Glomerular visceral epithelial cell (primary cell): ENCODE measurements at regions not wholly inside any gene's neighbourhood (a gene's known extent, or its start where the extent isn't known, plus 50 kb on each side); places are given as distances from the start of the nearest gene placed in this dataset.
A peak's percentile ranks its signal among the peaks of the same experiment; 100 is the strongest.
"Not testable (repeated sequence)": the region's sequence is repeated elsewhere in the genome, so short reads cannot be mapped to it uniquely, and the experiment has no call there.

Source experiments
- DNase-seq: peaks from one replicate; pipeline ENCODE4 v3.0.0-alpha.2; 2016; ENCODE audit errors: extremely low spot score

DNA sequence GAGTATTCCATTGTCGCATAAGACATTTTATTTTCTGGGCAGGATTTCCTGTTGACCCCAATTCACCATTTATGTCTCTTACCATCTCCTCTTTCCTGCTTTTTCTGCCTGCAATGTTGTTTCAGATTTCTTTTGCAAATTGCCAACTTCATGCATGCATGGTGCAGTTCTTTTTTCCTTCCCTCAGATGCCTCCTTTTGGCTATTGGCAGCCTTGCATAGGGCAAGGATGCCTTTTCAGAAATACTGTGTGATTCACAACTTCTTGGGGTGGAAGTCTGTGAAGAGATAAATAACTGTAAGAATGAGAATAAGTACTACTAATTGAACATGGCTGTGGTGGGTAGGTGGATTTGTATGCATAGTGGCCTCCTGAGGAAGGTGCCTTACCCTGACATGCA, 116.7 kb downstream of the SOX4 start:
- no peak for DNase-seq

DNA sequence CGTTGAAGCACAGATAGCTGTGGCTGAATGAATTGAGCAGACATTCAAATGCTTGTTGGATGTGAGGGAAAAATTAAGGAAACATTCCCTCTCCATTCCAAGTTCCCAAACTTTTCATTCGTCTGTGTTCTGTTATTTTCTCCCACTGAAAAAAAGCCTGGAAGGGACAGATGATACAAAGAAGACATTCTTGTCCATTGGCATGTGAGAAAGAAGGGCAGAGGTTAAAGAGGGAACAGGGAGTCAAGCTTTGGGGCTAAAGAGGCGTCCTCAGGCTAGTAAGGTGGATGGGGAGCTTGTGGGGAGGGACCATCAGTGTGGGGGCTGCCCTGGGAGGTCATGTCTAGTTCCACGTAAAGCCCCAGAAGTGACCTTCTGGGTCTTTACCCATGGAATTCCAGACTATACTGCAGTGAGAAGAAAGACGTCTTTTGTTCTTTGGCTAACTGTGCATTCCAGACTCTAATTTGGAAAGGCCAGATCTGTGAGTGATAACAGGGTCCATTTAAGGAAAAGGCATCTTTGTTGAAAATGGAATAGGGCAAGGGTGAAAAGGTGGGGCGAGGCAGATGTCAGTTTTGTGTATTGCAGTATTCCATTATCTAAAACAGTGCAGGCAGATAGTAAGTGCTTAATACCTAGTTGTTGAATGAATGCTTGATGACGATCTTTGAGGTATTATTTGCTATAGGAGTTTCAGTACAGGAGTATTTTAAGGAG, 117.5 kb downstream of the SOX4 start:
- no peak for DNase-seq

GRCh38 chr6:21712213-21712612, 118.7 kb downstream of the SOX4 start:
- no peak for DNase-seq

GRCh38 chr6:21713481-21713880, 119.9 kb downstream of the SOX4 start:
- no peak for DNase-seq

- DNase-seq: no peak
These were observed 121.6 kb downstream of the SOX4 start for GRCh38 chr6:21715180-21715579.

DNA sequence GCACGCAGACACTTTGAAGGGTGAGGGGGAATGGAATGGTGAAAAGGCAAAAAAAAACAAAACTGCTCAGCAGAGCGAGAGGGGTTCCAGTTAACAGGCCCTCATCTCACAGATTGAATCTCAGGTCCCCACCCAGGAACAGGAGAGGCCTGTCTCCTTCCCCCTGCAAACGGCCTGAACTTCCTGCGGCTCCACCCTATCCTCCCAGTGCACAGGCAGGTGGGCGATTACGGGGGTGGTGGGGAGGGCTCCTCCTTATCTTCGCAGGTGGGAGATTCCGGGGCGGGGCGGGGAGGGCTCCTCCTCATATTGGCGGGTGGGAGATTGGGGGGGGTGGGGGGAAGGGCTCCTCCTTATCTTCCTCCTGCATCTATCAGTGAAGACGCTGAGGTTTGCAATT, 129.0 kb downstream of the SOX4 start:
- DNase-seq: no peak

GRCh38 chr6:21726676-21727075, 133.1 kb downstream of the SOX4 start:
- DNase-seq: no peak

DNA sequence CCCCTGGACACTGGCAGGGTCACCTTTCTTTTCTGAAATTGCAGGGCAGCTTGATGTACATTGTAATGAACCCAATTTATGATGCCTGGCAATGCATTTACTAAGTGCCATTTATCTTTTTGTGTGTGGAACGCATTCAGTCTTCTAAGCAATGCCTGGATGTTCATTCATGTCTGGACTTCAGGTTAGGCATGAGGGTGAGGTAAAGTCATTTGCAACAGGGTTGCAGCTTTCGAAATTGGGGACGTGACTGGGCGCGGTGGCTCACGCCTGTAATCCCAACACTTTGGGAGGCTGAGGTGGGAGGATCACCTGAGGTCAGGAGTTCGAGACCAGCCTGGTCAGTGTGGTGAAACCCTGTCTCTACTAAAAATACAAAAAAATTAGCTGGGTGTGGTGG, 134.6 kb downstream of the SOX4 start:
- no peak for DNase-seq

DNA sequence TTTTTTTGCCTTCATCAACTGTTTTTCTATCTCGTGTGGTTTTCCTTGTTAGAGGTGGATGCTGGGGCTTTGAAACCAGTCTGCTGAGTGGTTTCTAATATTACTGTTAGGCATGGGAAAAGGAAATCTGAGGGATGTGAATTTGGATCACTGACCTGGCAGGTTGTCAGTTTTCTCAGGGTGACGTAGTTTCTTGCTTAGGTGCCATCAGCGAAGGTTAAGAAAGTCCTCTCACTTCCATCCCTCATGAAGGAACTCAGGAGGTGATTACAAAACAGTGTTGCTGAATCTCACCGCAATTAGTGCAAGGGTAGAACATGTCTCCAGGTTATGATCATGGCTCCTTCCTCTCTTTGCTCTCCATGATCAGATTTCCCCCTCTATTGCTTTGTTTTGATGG, 135.9 kb downstream of the SOX4 start:
- DNase-seq: no peak

GRCh38 chr6:21730533-21730932, 137.0 kb downstream of the SOX4 start:
- DNase-seq: no peak

- DNase-seq: peak; percentile 90
These were observed 138.0 kb downstream of the SOX4 start for GRCh38 chr6:21731411-21732031.

DNA sequence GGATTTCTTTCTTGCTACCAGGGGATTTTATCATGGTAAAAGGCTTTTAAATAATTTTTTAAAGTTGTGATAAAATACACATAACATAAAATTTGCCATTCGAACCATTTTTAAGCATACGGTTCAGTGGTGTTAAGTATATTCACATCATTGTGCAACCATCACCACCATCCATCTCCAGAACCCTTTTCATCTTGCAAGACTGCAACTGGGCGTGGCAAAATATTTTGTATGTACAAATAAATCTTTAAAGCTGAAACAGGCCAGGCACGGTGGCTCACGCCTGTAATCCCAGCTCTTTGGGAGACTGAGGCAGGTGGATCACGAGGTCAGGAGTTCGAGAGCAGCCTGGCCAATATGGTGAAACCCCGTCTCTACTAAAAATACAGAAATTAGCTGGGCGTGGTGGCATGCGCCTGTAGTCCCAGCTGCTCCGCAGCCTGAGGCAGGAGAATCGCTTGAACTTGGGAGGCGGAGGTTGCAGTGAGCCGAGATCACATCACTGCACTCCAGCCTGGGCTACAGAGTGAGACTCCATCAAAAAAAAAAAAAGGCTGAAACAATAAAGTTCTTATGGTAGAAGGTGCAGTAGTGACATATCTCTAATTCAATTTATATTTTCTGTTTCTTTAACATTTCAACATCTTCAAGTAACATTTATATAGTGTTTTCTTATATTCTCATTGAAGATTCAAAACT, 138.6 kb downstream of the SOX4 start:
- DNase-seq: not testable (repeated sequence)

GRCh38 chr6:21732731-21733130, 139.2 kb downstream of the SOX4 start:
- peak; percentile 33 for DNase-seq

DNA sequence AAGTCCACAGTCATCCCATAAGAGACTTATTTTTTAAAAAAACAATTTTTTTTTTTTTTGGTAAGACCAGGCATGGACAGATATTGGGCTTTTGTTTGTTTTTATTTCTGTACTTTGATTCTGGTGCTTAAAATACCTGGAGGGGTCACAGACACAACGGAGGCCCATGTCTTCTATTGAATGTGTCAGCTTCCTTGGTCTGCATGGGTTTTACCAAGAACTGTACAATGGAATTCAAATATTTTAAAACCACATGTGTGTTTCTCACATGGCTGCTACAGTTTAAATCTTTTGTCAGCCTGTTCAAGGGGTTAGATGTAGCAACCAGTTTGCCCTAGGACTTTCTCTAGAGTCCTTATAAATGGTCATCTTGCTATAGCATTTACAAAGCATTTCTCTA, 139.8 kb downstream of the SOX4 start:
- peak; percentile 8 for DNase-seq

- no peak for DNase-seq
These were observed 140.7 kb downstream of the SOX4 start for GRCh38 chr6:21734204-21734603.

DNA sequence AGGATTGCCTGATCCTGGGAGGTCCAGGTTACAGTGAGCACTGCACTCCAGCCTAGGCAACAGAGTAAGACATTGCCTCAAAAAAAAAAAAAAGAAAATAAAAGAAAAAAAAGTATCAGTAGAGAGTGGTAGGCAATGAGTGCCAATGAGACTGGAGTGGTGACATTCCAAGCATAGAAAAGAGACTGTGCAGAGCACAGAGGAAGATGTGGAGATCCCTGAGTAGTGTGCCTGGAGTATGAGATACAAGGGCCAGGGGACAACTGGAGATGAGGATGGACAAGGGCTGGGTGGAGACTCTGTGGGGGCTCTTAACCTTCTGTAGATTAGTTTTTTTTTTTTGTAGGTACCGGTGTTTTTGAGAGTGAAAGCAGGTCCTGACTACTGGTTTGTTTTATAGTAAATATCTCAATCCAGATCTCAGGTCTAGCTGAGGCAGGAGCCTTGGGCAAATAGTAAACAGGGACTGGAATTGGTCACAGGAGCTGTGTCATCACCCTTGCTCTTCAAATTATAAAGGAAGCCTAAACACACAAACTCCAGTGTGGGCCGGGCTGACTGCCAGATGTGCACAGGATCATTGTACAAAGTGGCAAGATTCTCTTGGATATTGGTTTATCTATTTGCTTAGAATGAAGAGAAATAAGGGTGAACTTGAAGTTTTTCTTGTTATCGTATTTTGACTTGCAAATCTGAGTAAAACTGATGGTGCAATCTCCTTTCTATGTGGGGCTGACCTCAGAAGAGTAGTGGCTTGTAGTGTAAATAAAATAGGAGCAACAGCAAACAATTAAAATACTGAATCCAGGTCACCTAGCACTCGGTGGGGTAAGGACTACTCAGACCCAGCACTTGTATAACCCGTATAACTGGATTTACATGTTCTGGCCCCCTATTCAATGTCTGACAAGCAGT, 144.9 kb downstream of the SOX4 start:
- DNase-seq: no peak

DNA sequence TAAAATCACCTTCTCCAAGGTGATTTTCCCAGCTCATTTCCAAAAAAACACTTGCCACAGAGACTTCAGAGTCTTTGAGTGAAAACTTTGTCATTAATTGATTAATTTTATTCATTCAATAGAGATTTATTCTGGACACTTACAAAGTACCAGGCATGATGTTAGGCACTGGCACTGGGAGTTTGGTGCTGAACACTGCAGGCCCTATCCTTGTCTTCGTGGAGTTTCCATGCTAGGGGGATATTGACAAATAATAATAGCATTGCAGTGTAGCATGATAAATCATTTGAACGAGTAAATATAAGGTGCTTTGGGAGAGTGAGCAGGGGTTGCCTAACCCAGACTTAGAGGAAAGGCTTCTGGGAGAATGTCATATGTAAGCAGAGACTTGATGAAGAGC, 145.7 kb downstream of the SOX4 start:
- DNase-seq: no peak

- no peak for DNase-seq
These were observed 146.3 kb downstream of the SOX4 start for GRCh38 chr6:21739838-21740237.

GRCh38 chr6:21740376-21741124, 147.0 kb downstream of the SOX4 start:
- no peak for DNase-seq

- no peak for DNase-seq
These were observed 147.9 kb downstream of the SOX4 start for GRCh38 chr6:21741221-21742109.
